Endothelial cell (in vitro differentiated cells): ENCODE measurements at regions not wholly inside any gene's neighbourhood (a gene's known extent, or its start where the extent isn't known, plus 50 kb on each side); places are given as distances from the start of the nearest gene placed in this dataset.

Source experiments
- DNase-seq: peaks from one replicate; pipeline ENCODE4 v3.0.0; 2021; ENCODE audit warnings: low spot score
- H3K27ac Mint-ChIP-seq: one replicate; pipeline ENCODE4 v1.8.0; 2021; ENCODE audit warnings: mixed read lengths, inconsistent platforms; ENCODE audit not compliant: unreplicated experiment
- H3K27me3 Mint-ChIP-seq: one replicate; pipeline ENCODE4 v1.8.0; 2021; ENCODE audit warnings: mild to moderate bottlenecking, moderate library complexity, mixed read lengths, inconsistent platforms; ENCODE audit not compliant: unreplicated experiment
- H3K36me3 Mint-ChIP-seq: one replicate; pipeline ENCODE4 v1.8.0; 2021; ENCODE audit warnings: mild to moderate bottlenecking, low read depth, mixed read lengths, inconsistent platforms; ENCODE audit not compliant: unreplicated experiment
- H3K4me1 Mint-ChIP-seq: one replicate; pipeline ENCODE4 v1.8.0; 2021; ENCODE audit warnings: mild to moderate bottlenecking, mixed read lengths, inconsistent platforms; ENCODE audit not compliant: unreplicated experiment
- H3K4me3 Mint-ChIP-seq: one replicate; pipeline ENCODE4 v1.8.0; 2021; ENCODE audit warnings: mild to moderate bottlenecking, mixed read lengths, inconsistent platforms; ENCODE audit not compliant: unreplicated experiment
- H3K9me3 Mint-ChIP-seq: one replicate; pipeline ENCODE4 v1.8.0; 2021; ENCODE audit warnings: mixed read lengths, inconsistent platforms; ENCODE audit not compliant: unreplicated experiment
- TF ChIP-seq, protein P1 (sequence below): fragments of 200-600 bp; sonication (generic); IDR thresholded peaks from one replicate; pipeline ENCODE4 v1.5.0; 2021; ENCODE audit warnings: antibody characterized with exemption; ENCODE audit not compliant: unreplicated experiment

- TF ChIP-seq, protein P1, sequence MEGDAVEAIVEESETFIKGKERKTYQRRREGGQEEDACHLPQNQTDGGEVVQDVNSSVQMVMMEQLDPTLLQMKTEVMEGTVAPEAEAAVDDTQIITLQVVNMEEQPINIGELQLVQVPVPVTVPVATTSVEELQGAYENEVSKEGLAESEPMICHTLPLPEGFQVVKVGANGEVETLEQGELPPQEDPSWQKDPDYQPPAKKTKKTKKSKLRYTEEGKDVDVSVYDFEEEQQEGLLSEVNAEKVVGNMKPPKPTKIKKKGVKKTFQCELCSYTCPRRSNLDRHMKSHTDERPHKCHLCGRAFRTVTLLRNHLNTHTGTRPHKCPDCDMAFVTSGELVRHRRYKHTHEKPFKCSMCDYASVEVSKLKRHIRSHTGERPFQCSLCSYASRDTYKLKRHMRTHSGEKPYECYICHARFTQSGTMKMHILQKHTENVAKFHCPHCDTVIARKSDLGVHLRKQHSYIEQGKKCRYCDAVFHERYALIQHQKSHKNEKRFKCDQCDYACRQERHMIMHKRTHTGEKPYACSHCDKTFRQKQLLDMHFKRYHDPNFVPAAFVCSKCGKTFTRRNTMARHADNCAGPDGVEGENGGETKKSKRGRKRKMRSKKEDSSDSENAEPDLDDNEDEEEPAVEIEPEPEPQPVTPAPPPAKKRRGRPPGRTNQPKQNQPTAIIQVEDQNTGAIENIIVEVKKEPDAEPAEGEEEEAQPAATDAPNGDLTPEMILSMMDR, result no peak
- H3K27me3 Mint-ChIP-seq, result no peaks in the 10 kb centered on the region
- no peak overlapping the region for H3K27ac Mint-ChIP-seq
- H3K9me3 Mint-ChIP-seq, result no peaks in the 10 kb centered on the region
- H3K4me3 Mint-ChIP-seq, result no peak overlapping the region
- H3K4me1 Mint-ChIP-seq, result peaks cover 22% of the 10 kb centered on the region
- DNase-seq, result no peak
- H3K36me3 Mint-ChIP-seq, result no peaks in the 10 kb centered on the region
These were observed 181.5 kb upstream of the ISL1 start for GRCh38 chr5:51201708-51202107.

GRCh38 chr5:51202161-51202560, 181.1 kb upstream of the ISL1 start:
- Mint-ChIP-seq H3K4me1 (peaks cover 22% of the 10 kb centered on the region), H3K9me3 (no peaks in the 10 kb centered on the region), H3K27me3 (no peaks in the 10 kb centered on the region), H3K4me3 (no peak overlapping the region), H3K36me3 (no peaks in the 10 kb centered on the region), H3K27ac (no peak overlapping the region)
- no peak for DNase-seq
- TF ChIP-seq, protein P1, result no peak

- TF ChIP-seq, protein P1, result no peak
- Mint-ChIP-seq H3K4me1 (peaks cover 17% of the 10 kb centered on the region), H3K27me3 (no peaks in the 10 kb centered on the region), H3K9me3 (no peaks in the 10 kb centered on the region), H3K36me3 (no peaks in the 10 kb centered on the region), H3K4me3 (no peak overlapping the region), H3K27ac (no peak overlapping the region)
- DNase-seq, result no peak
These were observed 179.7 kb upstream of the ISL1 start for GRCh38 chr5:51203598-51203997.

- DNase-seq, result no peak
- Mint-ChIP-seq H3K27ac (no peak overlapping the region), H3K27me3 (no peaks in the 10 kb centered on the region), H3K4me3 (no peak overlapping the region), H3K9me3 (no peaks in the 10 kb centered on the region), H3K4me1 (no peaks in the 10 kb centered on the region), H3K36me3 (no peaks in the 10 kb centered on the region)
- TF ChIP-seq, protein P1, result no peak
These were observed 175.0 kb upstream of the ISL1 start for GRCh38 chr5:51208296-51208695.

GRCh38 chr5:51214746-51215145, 168.5 kb upstream of the ISL1 start:
- no peaks in the 10 kb centered on the region for H3K4me1 Mint-ChIP-seq
- no peaks in the 10 kb centered on the region for H3K27me3 Mint-ChIP-seq
- no peaks in the 10 kb centered on the region for H3K36me3 Mint-ChIP-seq
- no peak overlapping the region for H3K4me3 Mint-ChIP-seq
- no peak for DNase-seq
- no peaks in the 10 kb centered on the region for H3K9me3 Mint-ChIP-seq
- TF ChIP-seq, protein P1, result no peak
- H3K27ac Mint-ChIP-seq, result no peak overlapping the region
